ENCODE measurements at regions not wholly inside any gene's neighbourhood (a gene's known extent, or its start where the extent isn't known, plus 50 kb on each side); places are given as distances from the start of the nearest gene placed in this dataset.

- H3K4me1 Mint-ChIP-seq, result peaks cover 5% of the 10 kb centered on the region
- no peaks in the 10 kb centered on the region for H3K36me3 Mint-ChIP-seq (ENCODE audit: low read depth)
- H3K9me3 Mint-ChIP-seq, result no peaks in the 10 kb centered on the region
- ChIA-PET POLR2A (no interaction called here), CTCF (interaction anchor here (0.7 kb wide), 1 partner anchor 12 kb away, joined by 3 read pairs; no protein-coding TSS in a partner anchor)
- DNase-seq, result no peak
- no peaks in the 10 kb centered on the region for H3K27me3 Mint-ChIP-seq
- H3K4me3 Mint-ChIP-seq, result no peak overlapping the region
- no peak overlapping the region for H3K27ac Mint-ChIP-seq
Observed at GRCh38 chr2:120953843-120954584, 218.3 kb downstream of the GLI2 start.

GRCh38 chr2:120954939-120955338 is 219.3 kb downstream of the GLI2 start:
- DNase-seq, result no peak
- Mint-ChIP-seq H3K9me3 (no peaks in the 10 kb centered on the region), H3K4me1 (peaks cover 2% of the 10 kb centered on the region), H3K36me3 (ENCODE audit: low read depth) (no peaks in the 10 kb centered on the region), H3K27me3 (no peaks in the 10 kb centered on the region), H3K4me3 (no peak overlapping the region), H3K27ac (no peak overlapping the region)
- CTCF ChIA-PET, result interaction anchor here (0.7 kb wide), 1 partner anchor 68 kb away, joined by 3 read pairs; no protein-coding TSS in a partner anchor
- POLR2A ChIA-PET, result no interaction called here

GRCh38 chr2:120955427-120955826 is 219.8 kb downstream of the GLI2 start:
- H3K27ac Mint-ChIP-seq, result no peak overlapping the region
- no peaks in the 10 kb centered on the region for H3K9me3 Mint-ChIP-seq
- H3K4me3 Mint-ChIP-seq, result no peak overlapping the region
- no peaks in the 10 kb centered on the region for H3K4me1 Mint-ChIP-seq
- DNase-seq, result no peak
- CTCF ChIA-PET, result interaction anchor here (0.7 to 0.8 kb wide), 2 partner anchors 9 to 67 kb away, joined by 3 read pairs; no protein-coding TSS in a partner anchor
- POLR2A ChIA-PET, result no interaction called here
- H3K27me3 Mint-ChIP-seq, result no peaks in the 10 kb centered on the region
- no peaks in the 10 kb centered on the region for H3K36me3 Mint-ChIP-seq (ENCODE audit: low read depth)

- Mint-ChIP-seq H3K4me3 (no peak overlapping the region), H3K9me3 (no peaks in the 10 kb centered on the region), H3K36me3 (ENCODE audit: low read depth) (no peaks in the 10 kb centered on the region), H3K27me3 (no peaks in the 10 kb centered on the region), H3K4me1 (no peaks in the 10 kb centered on the region), H3K27ac (no peak overlapping the region)
- no peak for DNase-seq
- CTCF ChIA-PET, result interaction anchor here (0.8 kb wide), 1 partner anchor 10 kb away, joined by 3 read pairs; no protein-coding TSS in a partner anchor
- POLR2A ChIA-PET, result no interaction called here
Observed at GRCh38 chr2:120956486-120957156, 221.0 kb downstream of the GLI2 start.

- H3K27ac Mint-ChIP-seq, result no peak overlapping the region
- CTCF ChIA-PET, result no interaction called here
- H3K9me3 Mint-ChIP-seq, result no peaks in the 10 kb centered on the region
- no peak overlapping the region for H3K4me3 Mint-ChIP-seq
- no peaks in the 10 kb centered on the region for H3K4me1 Mint-ChIP-seq
- no peaks in the 10 kb centered on the region for H3K36me3 Mint-ChIP-seq (ENCODE audit: low read depth)
- POLR2A ChIA-PET, result no interaction called here
- H3K27me3 Mint-ChIP-seq, result no peaks in the 10 kb centered on the region
- no peak for DNase-seq
Observed at GRCh38 chr2:120957905-120958304, 222.2 kb downstream of the GLI2 start.

GRCh38 chr2:120958623-120959366 is 223.1 kb downstream of the GLI2 start:
- CTCF ChIA-PET, result interaction anchor here (0.6 kb wide), 1 partner anchor 1387 kb away, joined by 5 read pairs; no protein-coding TSS in a partner anchor
- no peak for DNase-seq
- POLR2A ChIA-PET, result no interaction called here

GRCh38 chr2:120959426-120959825 is 223.8 kb downstream of the GLI2 start:
- ChIA-PET POLR2A (no interaction called here), CTCF (interaction anchor here (0.6 kb wide), 1 partner anchor 1386 kb away, joined by 5 read pairs; no protein-coding TSS in a partner anchor)
- Mint-ChIP-seq H3K4me1 (no peaks in the 10 kb centered on the region), H3K27me3 (no peaks in the 10 kb centered on the region), H3K36me3 (ENCODE audit: low read depth) (no peaks in the 10 kb centered on the region), H3K9me3 (no peaks in the 10 kb centered on the region), H3K4me3 (no peak overlapping the region), H3K27ac (no peak overlapping the region)
- DNase-seq, result no peak

More at GRCh38 chr2:120958623-120959366, 223.1 kb downstream of the GLI2 start:
- Mint-ChIP-seq H3K4me1 (no peaks in the 10 kb centered on the region), H3K27me3 (no peaks in the 10 kb centered on the region), H3K27ac (peak overlapping the region; percentile 41), H3K9me3 (no peaks in the 10 kb centered on the region), H3K36me3 (ENCODE audit: low read depth) (no peaks in the 10 kb centered on the region), H3K4me3 (no peak overlapping the region)

GRCh38 chr2:120960770-120961366 is 225.2 kb downstream of the GLI2 start:
- H3K4me1 Mint-ChIP-seq, result no peaks in the 10 kb centered on the region
- no peak overlapping the region for H3K27ac Mint-ChIP-seq
- no peak for DNase-seq
- no peak overlapping the region for H3K4me3 Mint-ChIP-seq
- H3K27me3 Mint-ChIP-seq, result no peaks in the 10 kb centered on the region
- CTCF ChIA-PET, result no interaction called here
- POLR2A ChIA-PET, result no interaction called here
- no peaks in the 10 kb centered on the region for H3K9me3 Mint-ChIP-seq
- no peaks in the 10 kb centered on the region for H3K36me3 Mint-ChIP-seq (ENCODE audit: low read depth)

GRCh38 chr2:120961396-120961795 is 225.7 kb downstream of the GLI2 start:
- no peaks in the 10 kb centered on the region for H3K36me3 Mint-ChIP-seq (ENCODE audit: low read depth)
- no peaks in the 10 kb centered on the region for H3K4me1 Mint-ChIP-seq
- H3K27me3 Mint-ChIP-seq, result no peaks in the 10 kb centered on the region
- no peak for DNase-seq
- H3K9me3 Mint-ChIP-seq, result no peaks in the 10 kb centered on the region
- no peak overlapping the region for H3K4me3 Mint-ChIP-seq
- ChIA-PET POLR2A (no interaction called here), CTCF (no interaction called here)
- H3K27ac Mint-ChIP-seq, result no peak overlapping the region

- DNase-seq, result no peak
- ChIA-PET POLR2A (no interaction called here), CTCF (no interaction called here)
- Mint-ChIP-seq H3K4me3 (no peak overlapping the region), H3K27me3 (no peaks in the 10 kb centered on the region), H3K27ac (no peak overlapping the region), H3K36me3 (ENCODE audit: low read depth) (no peaks in the 10 kb centered on the region), H3K4me1 (no peaks in the 10 kb centered on the region), H3K9me3 (no peaks in the 10 kb centered on the region)
Observed at GRCh38 chr2:120963997-120964705, 228.5 kb downstream of the GLI2 start.

- Mint-ChIP-seq H3K9me3 (no peaks in the 10 kb centered on the region), H3K4me3 (no peak overlapping the region), H3K27ac (no peak overlapping the region), H3K36me3 (ENCODE audit: low read depth) (no peaks in the 10 kb centered on the region), H3K27me3 (no peaks in the 10 kb centered on the region), H3K4me1 (no peaks in the 10 kb centered on the region)
- POLR2A ChIA-PET, result no interaction called here
- CTCF ChIA-PET, result no interaction called here
- DNase-seq, result no peak
Observed at GRCh38 chr2:120964819-120965218, 229.2 kb downstream of the GLI2 start.

GRCh38 chr2:120966510-120967254 is 231.0 kb downstream of the GLI2 start:
- CTCF ChIA-PET, result interaction anchor here (0.6 to 1.1 kb wide), 2 partner anchors 13 to 1141 kb away, joined by 3 read pairs; no protein-coding TSS in a partner anchor
- Mint-ChIP-seq H3K4me1 (no peaks in the 10 kb centered on the region), H3K27ac (no peak overlapping the region), H3K36me3 (ENCODE audit: low read depth) (no peaks in the 10 kb centered on the region), H3K4me3 (no peak overlapping the region), H3K9me3 (no peaks in the 10 kb centered on the region), H3K27me3 (no peaks in the 10 kb centered on the region)
- DNase-seq, result no peak
- POLR2A ChIA-PET, result no interaction called here

Data from activated CD4-positive, alpha-beta T cell treated with anti-CD3 and anti-CD28 coated beads, Interleukin-2, amount 10 ng/mL, durations not matched to agents 7 days and 5 days (primary cell).